ENCODE measurements at regions not wholly inside any gene's neighbourhood (a gene's known extent, or its start where the extent isn't known, plus 50 kb on each side); places are given as distances from the start of the nearest gene placed in this dataset.
A peak's percentile ranks its signal among the peaks of the same experiment; 100 is the strongest.

- no TSS peak for BruUV-seq (replicated peaks)
- Histone ChIP-seq H3K36me3 (ENCODE audit: control insufficient read depth in 1 of 2, insufficient read depth in 2 of 2, low read length in 2 of 2) (no peaks in the 10 kb centered on the region), H3K4me2 (ENCODE audit: low read length) (no peak overlapping the region), H3K27me3 (ENCODE audit: insufficient read depth, low read length) (no peaks in the 10 kb centered on the region), H3K4me1 (ENCODE audit: control insufficient read depth in 1 of 2, insufficient read depth in 2 of 2, low read length in 2 of 2) (no peaks in the 10 kb centered on the region), H3K9me2 (ENCODE audit: insufficient read depth) (no peaks in the 10 kb centered on the region), H3K79me2 (ENCODE audit: insufficient read depth, low read length) (no peaks in the 10 kb centered on the region), H3K27ac (ENCODE audit: low read depth, low read length) (no peak overlapping the region), H2AFZ (ENCODE audit: low read depth, low read length, poor library complexity, severe bottlenecking) (no peak overlapping the region), H3K4me3 (replicated peaks in 1 of 2; ENCODE audit: low read depth in 1 of 2, low read length in 2 of 2) (no peak overlapping the region), H4K20me1 (ENCODE audit: insufficient read depth) (no peaks in the 10 kb centered on the region), H3K9me3 (ENCODE audit: control insufficient read depth in 1 of 2, insufficient read depth in 1 of 2, low read depth in 1 of 2, low read length in 2 of 2) (peaks cover 5 to 9% of the 10 kb centered on the region in 2 experiments; a peak in 2 of 4 replicates), H3K9ac (ENCODE audit: low read length) (no peak overlapping the region)
- ChIA-PET CTCF (no interaction called here), RAD21 (ENCODE audit: low non-redundant PET in 1 of 2, low total read pairs in 2 of 2, uncharacterized antibody in 2 of 2, unreplicated experiment in 2 of 2) (no interaction called here), POLR2A (no interaction called here)
- intact Hi-C loops (cut with micrococcal nuclease), result no loop called here
- DNase-seq (ENCODE audit: low read depth, low spot score) (no peak), ATAC-seq (no peak)
- no peak for TF ChIP-seq SP1 (IDR thresholded peaks at IDR 0.05; ENCODE audit: low read depth)
- TF ChIP-seq EZH2 (IDR thresholded peaks at IDR 0.05), result no peak
- 0 out of 2 replicates have a peak, but pooled peaks have one; percentile 32 for TF ChIP-seq CBX3 (IDR thresholded peaks at IDR 0.05; ENCODE audit: low read depth)
- TF ChIP-seq ATF3 (IDR thresholded peaks at IDR 0.05), result no peak
- no peak for TF ChIP-seq ELF1 (IDR thresholded peaks at IDR 0.05; ENCODE audit: borderline replicate concordance, low read depth)
- TF ChIP-seq EGR1 (IDR thresholded peaks at IDR 0.05; ENCODE audit: low read depth), result no peak
Observed at GRCh38 chr1:194419721-194420120, 1233.3 kb upstream of the B3GALT2 start.

GRCh38 chr1:194410756-194411155, 1224.3 kb upstream of the B3GALT2 start:
- H4K20me1 ChIP-seq (ENCODE audit: insufficient read depth), result no peaks in the 10 kb centered on the region
- H3K4me2 ChIP-seq (ENCODE audit: low read length), result no peak overlapping the region
- CTCF ChIA-PET, result no interaction called here
- POLR2A ChIA-PET, result no interaction called here
- RAD21 ChIA-PET (ENCODE audit: low non-redundant PET in 1 of 2, low total read pairs in 2 of 2, uncharacterized antibody in 2 of 2, unreplicated experiment in 2 of 2), result no interaction called here
- H3K27ac ChIP-seq (ENCODE audit: low read depth, low read length), result no peak overlapping the region
- no peaks in the 10 kb centered on the region for H3K36me3 ChIP-seq (ENCODE audit: control insufficient read depth in 1 of 2, insufficient read depth in 2 of 2, low read length in 2 of 2)
- no peak overlapping the region for H3K4me3 ChIP-seq (replicated peaks in 1 of 2; ENCODE audit: low read depth in 1 of 2, low read length in 2 of 2)
- DNase-seq (ENCODE audit: low read depth, low spot score), result no peak
- no peaks in the 10 kb centered on the region for H3K79me2 ChIP-seq (ENCODE audit: insufficient read depth, low read length)
- no peaks in the 10 kb centered on the region for H3K9me3 ChIP-seq (ENCODE audit: control insufficient read depth in 1 of 2, insufficient read depth in 1 of 2, low read depth in 1 of 2, low read length in 2 of 2)
- no peaks in the 10 kb centered on the region for H3K27me3 ChIP-seq (ENCODE audit: insufficient read depth, low read length)
- intact Hi-C loops (cut with micrococcal nuclease), result no loop called here
- ATAC-seq, result no peak
- H3K4me1 ChIP-seq (ENCODE audit: control insufficient read depth in 1 of 2, insufficient read depth in 2 of 2, low read length in 2 of 2), result peaks cover 4 to 9% of the 10 kb centered on the region in 2 experiments; a peak in 3 of 4 replicates
- BruUV-seq (replicated peaks), result no TSS peak
- H3K9me2 ChIP-seq (ENCODE audit: insufficient read depth), result no peaks in the 10 kb centered on the region
- no peak overlapping the region for H3K9ac ChIP-seq (ENCODE audit: low read length)
- no peak for TF ChIP-seq TCF7L2 (IDR thresholded peaks at IDR 0.05; ENCODE audit: borderline replicate concordance, extremely low read depth, insufficient read depth, insufficient read length)
- H2AFZ ChIP-seq (ENCODE audit: low read depth, low read length, poor library complexity, severe bottlenecking), result no peak overlapping the region

Data from HCT116 (cell line).